ENCODE measurements at regions not wholly inside any gene's neighbourhood (a gene's known extent, or its start where the extent isn't known, plus 50 kb on each side); places are given as distances from the start of the nearest gene placed in this dataset.

DNA sequence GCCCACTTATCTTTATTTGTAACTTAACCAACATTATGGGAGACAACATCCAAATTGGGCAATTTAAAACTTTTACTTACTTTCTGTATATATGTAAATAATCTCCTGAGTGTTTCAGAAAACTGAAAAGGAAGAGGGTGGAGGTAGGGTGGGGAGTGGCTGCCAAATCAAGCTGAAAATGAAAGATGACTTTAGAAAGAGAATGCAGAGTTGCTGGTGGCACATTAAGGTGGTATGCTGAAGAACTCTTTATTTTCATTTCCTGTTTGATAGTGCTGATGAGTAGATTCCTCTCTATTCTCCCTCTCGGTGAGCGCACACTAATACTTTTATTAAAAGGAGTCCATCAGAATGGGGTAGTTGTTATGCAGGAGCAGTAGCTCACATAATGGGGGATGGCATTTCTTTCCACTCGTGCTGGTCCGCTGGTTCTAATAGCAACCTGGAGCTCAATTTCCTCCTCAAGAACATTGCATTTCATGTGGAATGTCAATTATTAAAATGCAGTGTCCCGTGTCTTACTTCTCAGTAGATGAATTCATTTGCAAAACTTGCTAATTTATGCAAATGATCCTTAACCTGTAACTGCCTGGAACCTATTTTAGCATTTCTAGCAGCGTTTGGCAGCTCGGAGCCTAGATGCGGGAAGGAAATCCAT, 466.9 kb upstream of the HNRNPA3 start:
- TF ChIP-seq RAD21 (IDR thresholded peaks at IDR 0.05; ENCODE audit: low read depth), result no peak

DNA sequence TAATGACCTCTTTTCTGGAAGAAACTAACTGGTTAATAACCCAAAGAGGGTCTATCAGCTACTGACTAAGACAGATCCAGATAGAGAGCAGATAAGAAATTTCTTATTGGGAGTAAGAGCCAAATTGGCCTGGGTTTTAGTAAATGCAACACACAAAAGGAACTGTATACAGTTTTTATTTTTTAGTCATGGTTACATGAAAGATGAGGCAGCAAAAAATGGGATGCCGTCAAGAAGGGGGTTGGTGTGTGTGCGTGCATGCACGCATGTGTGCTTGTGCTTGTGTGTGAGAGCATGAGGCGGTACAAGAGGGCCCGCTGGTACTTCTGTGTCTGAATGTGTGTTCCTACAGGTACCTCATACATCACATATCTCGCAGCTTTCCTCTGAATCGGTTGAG, 466.2 kb upstream of the HNRNPA3 start:
- no peak for TF ChIP-seq NFIC (IDR thresholded peaks at IDR 0.05)
- TF ChIP-seq RAD21 (IDR thresholded peaks at IDR 0.05; ENCODE audit: low read depth), result no peak
- no peak for TF ChIP-seq ZBTB7A (IDR thresholded peaks at IDR 0.05; ENCODE audit: low read depth)
- TF ChIP-seq, protein P1, sequence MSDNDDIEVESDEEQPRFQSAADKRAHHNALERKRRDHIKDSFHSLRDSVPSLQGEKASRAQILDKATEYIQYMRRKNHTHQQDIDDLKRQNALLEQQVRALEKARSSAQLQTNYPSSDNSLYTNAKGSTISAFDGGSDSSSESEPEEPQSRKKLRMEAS (IDR thresholded peaks at IDR 0.05), result no peak
- no peak for TF ChIP-seq CREB1 (IDR thresholded peaks at IDR 0.05; ENCODE audit: low read depth)
- TF ChIP-seq TCF12 (IDR thresholded peaks at IDR 0.05; ENCODE audit: low read depth), result no peak
- no peak for TF ChIP-seq CEBPB (IDR thresholded peaks at IDR 0.05)
- no peak for TF ChIP-seq FOXM1 (IDR thresholded peaks at IDR 0.05; ENCODE audit: borderline replicate concordance, low read depth)
- no peak for TF ChIP-seq TEAD4 (IDR thresholded peaks at IDR 0.05)
- TF ChIP-seq, protein P2, sequence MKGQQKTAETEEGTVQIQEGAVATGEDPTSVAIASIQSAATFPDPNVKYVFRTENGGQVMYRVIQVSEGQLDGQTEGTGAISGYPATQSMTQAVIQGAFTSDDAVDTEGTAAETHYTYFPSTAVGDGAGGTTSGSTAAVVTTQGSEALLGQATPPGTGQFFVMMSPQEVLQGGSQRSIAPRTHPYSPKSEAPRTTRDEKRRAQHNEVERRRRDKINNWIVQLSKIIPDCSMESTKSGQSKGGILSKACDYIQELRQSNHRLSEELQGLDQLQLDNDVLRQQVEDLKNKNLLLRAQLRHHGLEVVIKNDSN (IDR thresholded peaks at IDR 0.05), result no peak
- TF ChIP-seq, protein P3, sequence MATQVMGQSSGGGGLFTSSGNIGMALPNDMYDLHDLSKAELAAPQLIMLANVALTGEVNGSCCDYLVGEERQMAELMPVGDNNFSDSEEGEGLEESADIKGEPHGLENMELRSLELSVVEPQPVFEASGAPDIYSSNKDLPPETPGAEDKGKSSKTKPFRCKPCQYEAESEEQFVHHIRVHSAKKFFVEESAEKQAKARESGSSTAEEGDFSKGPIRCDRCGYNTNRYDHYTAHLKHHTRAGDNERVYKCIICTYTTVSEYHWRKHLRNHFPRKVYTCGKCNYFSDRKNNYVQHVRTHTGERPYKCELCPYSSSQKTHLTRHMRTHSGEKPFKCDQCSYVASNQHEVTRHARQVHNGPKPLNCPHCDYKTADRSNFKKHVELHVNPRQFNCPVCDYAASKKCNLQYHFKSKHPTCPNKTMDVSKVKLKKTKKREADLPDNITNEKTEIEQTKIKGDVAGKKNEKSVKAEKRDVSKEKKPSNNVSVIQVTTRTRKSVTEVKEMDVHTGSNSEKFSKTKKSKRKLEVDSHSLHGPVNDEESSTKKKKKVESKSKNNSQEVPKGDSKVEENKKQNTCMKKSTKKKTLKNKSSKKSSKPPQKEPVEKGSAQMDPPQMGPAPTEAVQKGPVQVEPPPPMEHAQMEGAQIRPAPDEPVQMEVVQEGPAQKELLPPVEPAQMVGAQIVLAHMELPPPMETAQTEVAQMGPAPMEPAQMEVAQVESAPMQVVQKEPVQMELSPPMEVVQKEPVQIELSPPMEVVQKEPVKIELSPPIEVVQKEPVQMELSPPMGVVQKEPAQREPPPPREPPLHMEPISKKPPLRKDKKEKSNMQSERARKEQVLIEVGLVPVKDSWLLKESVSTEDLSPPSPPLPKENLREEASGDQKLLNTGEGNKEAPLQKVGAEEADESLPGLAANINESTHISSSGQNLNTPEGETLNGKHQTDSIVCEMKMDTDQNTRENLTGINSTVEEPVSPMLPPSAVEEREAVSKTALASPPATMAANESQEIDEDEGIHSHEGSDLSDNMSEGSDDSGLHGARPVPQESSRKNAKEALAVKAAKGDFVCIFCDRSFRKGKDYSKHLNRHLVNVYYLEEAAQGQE (IDR thresholded peaks at IDR 0.05; ENCODE audit: low read depth), result no peak
- no peak for TF ChIP-seq YY1 (IDR thresholded peaks at IDR 0.05; ENCODE audit: low read depth)
- TF ChIP-seq TAF1 (IDR thresholded peaks at IDR 0.05; ENCODE audit: low read depth), result no peak
- no peak for TF ChIP-seq EGR1 (IDR thresholded peaks at IDR 0.05)
- no peak for TF ChIP-seq EP300 (IDR thresholded peaks at IDR 0.05; ENCODE audit: borderline replicate concordance)

DNA sequence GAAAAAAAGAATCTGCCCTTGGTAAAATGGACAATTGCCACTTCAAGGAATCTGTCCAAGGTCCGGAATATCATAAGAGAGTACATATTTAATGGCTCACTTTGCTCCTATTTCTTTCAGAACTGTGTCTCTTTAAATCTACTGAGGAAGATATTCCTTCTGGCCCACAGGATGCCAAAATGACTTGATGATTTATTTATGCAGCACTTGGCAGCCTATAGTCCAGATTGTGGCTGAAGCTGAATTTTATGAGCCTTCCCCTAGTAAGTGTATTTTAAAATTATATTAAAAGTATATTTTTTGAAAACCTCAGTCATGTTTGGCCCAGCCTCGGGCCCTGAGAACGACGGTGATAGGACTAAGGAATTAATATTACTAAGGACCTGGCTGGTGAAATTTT, 465.1 kb upstream of the HNRNPA3 start:
- TF ChIP-seq TCF12 (IDR thresholded peaks at IDR 0.05; ENCODE audit: low read depth) (no peak), EGR1 (IDR thresholded peaks at IDR 0.05) (no peak), FOXM1 (IDR thresholded peaks at IDR 0.05; ENCODE audit: borderline replicate concordance, low read depth) (no peak), TAF1 (IDR thresholded peaks at IDR 0.05; ENCODE audit: low read depth) (no peak), ZBTB7A (IDR thresholded peaks at IDR 0.05; ENCODE audit: low read depth) (no peak), EP300 (IDR thresholded peaks at IDR 0.05; ENCODE audit: borderline replicate concordance) (no peak), RAD21 (IDR thresholded peaks at IDR 0.05; ENCODE audit: low read depth) (no peak), NFIC (IDR thresholded peaks at IDR 0.05) (no peak), TEAD4 (IDR thresholded peaks at IDR 0.05) (no peak), YY1 (IDR thresholded peaks at IDR 0.05; ENCODE audit: low read depth) (no peak), CREB1 (IDR thresholded peaks at IDR 0.05; ENCODE audit: low read depth) (no peak), CEBPB (IDR thresholded peaks at IDR 0.05) (no peak)
- TF ChIP-seq, protein P1 (IDR thresholded peaks at IDR 0.05), result no peak
- TF ChIP-seq, protein P2 (IDR thresholded peaks at IDR 0.05), result no peak

DNA sequence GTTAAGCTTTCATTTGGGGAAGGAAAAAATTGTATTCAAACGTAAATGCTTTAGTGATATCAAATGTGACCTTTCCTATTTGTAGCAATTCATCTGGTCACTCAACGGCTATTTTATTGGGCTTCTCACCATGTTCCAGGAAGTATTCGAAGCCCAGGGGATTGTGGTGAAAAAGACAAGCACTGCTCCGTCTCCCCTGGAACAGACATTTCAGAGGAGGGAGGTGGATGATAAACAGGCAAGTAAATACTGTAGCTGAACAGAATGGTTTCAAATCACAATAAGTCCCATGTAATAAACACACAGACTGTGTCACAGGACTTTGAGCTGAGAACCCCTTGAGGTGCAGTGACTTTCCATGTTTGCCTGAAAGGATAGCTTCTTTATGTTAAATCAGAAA, 464.7 kb upstream of the HNRNPA3 start:
- TF ChIP-seq ZBTB7A (IDR thresholded peaks at IDR 0.05; ENCODE audit: low read depth) (no peak), YY1 (IDR thresholded peaks at IDR 0.05; ENCODE audit: low read depth) (no peak), TCF12 (IDR thresholded peaks at IDR 0.05; ENCODE audit: low read depth) (no peak), CREB1 (IDR thresholded peaks at IDR 0.05; ENCODE audit: low read depth) (no peak), EP300 (IDR thresholded peaks at IDR 0.05; ENCODE audit: borderline replicate concordance) (no peak), TAF1 (IDR thresholded peaks at IDR 0.05; ENCODE audit: low read depth) (no peak), TEAD4 (IDR thresholded peaks at IDR 0.05) (no peak), EGR1 (IDR thresholded peaks at IDR 0.05) (no peak)
- TF ChIP-seq, protein P1 (IDR thresholded peaks at IDR 0.05), result no peak
- TF ChIP-seq, protein P2 (IDR thresholded peaks at IDR 0.05), result no peak
- TF ChIP-seq, protein P3 (IDR thresholded peaks at IDR 0.05; ENCODE audit: low read depth), result no peak

DNA sequence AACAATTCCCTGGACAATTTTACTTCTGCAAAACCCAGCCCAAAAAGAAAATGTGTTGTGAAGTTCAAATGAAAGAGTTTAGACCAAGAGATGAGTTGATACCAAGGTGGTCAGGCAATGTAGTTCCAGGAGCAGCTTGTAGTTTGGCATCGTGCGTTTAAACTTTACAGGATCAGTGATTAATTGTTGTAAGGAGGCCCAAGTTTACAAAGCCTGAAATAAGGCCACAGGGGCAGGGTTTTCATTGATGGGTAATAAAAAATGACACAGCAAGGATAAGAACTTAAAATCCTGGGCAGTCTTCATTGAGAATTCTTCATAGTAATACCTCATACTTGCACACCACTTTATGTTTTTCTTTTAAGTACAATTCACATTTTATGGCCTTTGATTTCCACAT, 463.9 kb upstream of the HNRNPA3 start:
- TF ChIP-seq, protein P3 (IDR thresholded peaks at IDR 0.05; ENCODE audit: low read depth), result no peak
- no peak for TF ChIP-seq EGR1 (IDR thresholded peaks at IDR 0.05)
- no peak for TF ChIP-seq EP300 (IDR thresholded peaks at IDR 0.05; ENCODE audit: borderline replicate concordance)
- TF ChIP-seq TAF1 (IDR thresholded peaks at IDR 0.05; ENCODE audit: low read depth), result no peak
- TF ChIP-seq, protein P1 (IDR thresholded peaks at IDR 0.05), result no peak
- TF ChIP-seq ZBTB7A (IDR thresholded peaks at IDR 0.05; ENCODE audit: low read depth), result no peak
- TF ChIP-seq YY1 (IDR thresholded peaks at IDR 0.05; ENCODE audit: low read depth), result no peak
- TF ChIP-seq TCF12 (IDR thresholded peaks at IDR 0.05; ENCODE audit: low read depth), result no peak
- TF ChIP-seq TEAD4 (IDR thresholded peaks at IDR 0.05), result no peak
- TF ChIP-seq FOXM1 (IDR thresholded peaks at IDR 0.05; ENCODE audit: borderline replicate concordance, low read depth), result no peak
- no peak for TF ChIP-seq NFIC (IDR thresholded peaks at IDR 0.05)
- no peak for TF ChIP-seq CEBPB (IDR thresholded peaks at IDR 0.05)
